ENCODE measurements at regions not wholly inside any gene's neighbourhood (a gene's known extent, or its start where the extent isn't known, plus 50 kb on each side); places are given as distances from the start of the nearest gene placed in this dataset.

DNA sequence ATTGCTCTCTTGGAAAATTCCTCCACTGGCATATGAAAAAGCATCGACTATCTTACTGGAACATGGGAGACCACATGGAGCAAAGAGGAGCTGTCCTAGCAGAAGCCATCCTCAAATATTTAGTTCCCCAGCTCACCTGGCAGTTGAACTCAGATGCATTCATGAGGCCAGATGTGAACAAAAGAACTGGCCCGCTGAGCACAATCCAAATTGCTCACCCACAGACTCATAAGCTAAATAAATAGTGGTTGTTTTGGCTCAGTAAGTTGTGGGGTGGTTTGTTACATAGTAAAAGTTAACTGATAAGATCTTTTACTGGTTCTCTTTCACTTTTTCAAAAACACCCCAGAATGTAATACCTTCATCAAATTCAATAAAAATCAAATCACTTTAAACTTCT lies 108.6 kb upstream of the CWC22 start:
- DNase-seq: peak; percentile 60

DNA sequence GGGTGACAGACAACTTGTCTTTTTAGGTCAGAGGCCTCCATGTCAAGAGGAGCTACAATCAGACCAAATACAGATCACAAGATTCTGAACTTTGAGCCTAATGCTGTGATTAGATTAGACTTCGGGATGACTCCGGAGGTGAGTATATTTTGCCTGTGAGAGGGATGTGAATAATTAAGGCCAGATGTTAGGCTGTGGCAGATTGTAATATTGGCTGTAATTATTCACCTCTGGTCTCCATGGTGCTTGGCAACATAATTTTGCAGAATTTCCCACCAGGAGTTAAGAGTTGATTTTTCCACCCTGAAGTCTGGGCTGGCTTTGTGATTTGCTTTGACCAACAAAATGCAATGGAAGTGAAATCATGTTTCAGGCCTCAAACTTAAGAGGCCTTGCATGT lies 108.2 kb upstream of the CWC22 start:
- DNase-seq: peak; percentile 22

DNA sequence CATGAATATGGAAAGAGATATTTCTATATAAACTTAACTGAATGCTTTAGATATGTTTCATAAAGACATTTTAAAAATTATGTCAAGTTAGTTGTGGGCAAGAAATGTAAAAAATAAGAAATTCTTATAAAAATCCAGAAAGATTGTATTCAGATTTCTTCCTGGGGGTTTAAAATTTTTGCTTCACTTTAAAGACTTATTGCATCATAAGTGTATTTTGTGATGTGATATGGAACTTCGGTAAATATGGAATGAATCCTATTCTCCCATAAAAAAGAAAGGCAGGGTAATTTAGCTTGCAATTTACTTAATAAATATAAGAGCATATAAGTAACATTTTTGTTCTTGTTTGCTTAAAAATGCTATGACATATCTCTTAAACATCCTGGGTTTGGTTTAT lies 104.8 kb upstream of the CWC22 start:
- DNase-seq: no peak

DNA sequence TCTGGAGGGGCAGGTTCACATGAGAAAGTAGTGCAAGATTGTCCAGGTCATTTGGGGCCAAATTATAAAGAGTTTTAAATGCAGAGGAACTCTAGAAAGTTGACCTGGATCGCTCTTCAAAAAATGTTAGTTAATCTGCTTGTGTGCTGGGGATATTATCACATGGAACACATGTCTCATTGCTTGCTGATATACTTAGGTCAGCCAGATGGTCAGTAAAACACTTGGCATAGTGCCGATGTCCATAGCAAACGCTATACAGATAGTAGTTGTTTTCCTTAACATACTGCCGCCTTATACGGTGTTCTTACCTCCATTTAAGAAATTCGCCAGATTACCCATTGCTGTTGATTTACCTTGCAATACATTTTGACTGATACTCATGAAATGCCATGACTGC lies 103.4 kb upstream of the CWC22 start:
- no peak for DNase-seq

DNA sequence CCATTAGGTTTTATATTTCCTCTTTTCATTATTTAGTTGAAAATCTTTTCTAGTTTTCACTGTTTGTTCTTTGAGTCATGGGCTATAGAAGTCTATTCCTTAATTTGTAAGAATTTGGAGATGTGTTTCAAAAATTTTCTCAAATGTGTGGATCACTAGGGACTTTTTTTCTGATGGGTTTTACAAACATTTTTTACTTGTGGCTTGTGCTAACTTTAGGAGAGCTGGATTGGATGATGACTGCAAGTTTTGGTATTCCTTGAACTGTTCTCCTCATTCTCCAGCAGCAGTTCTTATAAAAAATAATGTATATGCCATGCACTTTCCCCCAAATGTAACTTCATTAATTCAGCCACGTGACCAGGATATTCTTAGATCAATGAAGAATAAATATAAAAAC lies 94.7 kb upstream of the CWC22 start:
- DNase-seq: no peak

DNA sequence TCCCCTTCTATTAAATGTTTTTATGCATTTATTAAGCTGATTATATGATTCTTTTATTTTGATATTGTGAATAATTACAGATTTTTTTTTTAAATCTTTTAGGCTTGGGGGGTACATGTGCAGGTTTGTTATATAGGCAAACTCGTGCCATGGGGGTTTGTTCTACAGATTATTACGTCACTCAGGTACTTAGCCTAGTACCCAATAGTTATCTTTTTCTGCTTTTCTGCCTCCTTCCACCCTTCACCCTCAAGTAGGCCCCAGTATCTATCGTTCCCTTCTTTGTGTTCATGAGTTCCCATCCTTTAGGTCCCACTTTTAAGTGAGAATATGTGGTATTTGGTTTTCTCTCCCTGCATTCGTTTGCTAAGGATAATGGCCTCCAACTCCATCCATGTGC lies 92.2 kb upstream of the CWC22 start:
- DNase-seq: no peak

DNA sequence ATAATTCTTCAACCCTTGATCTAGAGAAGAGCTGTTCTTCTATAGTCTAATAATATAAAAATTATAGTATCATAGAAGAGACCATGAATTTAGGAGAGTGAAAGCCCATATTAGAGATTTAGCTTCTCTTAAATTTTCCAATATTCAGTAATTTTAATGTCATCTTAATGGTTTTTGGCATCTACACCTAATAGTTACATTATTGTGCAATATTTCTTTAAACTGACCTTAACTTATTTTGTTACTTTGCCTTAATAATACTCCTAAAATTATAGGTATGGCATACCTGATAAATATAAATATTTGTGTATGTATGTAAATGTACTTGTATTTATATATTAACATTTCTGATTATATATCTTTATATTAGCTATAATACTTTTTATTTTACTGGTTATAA lies 78.0 kb upstream of the CWC22 start:
- DNase-seq: no peak

DNA sequence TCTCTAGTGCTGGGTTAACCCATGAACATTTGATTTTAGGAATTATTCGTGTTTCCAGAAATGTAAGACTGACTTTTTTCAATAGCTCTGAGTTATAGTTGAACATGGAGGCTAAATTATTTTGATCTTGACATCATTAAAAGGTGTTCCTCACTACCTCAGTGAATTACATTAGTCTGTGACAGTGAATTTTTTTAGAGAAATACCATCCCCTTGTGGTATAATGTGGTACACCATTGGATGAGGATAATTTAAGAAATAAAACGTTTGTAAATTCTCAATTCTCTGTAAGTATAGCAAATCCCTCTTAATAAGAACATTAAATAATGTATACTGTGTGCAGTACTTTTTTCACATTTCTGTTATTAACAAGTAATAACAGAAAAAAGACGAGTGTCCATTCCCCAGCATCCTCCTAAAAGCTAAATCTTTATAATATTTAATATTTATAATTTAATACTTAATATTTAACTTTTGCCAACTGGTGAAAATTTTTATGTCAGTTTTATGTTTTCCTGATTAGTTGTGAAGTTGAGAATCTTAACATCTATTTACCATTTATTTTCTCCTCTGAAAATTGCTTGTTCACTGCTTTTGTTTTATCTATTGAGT lies 70.3 kb upstream of the CWC22 start:
- peak; percentile 15 for DNase-seq

DNA sequence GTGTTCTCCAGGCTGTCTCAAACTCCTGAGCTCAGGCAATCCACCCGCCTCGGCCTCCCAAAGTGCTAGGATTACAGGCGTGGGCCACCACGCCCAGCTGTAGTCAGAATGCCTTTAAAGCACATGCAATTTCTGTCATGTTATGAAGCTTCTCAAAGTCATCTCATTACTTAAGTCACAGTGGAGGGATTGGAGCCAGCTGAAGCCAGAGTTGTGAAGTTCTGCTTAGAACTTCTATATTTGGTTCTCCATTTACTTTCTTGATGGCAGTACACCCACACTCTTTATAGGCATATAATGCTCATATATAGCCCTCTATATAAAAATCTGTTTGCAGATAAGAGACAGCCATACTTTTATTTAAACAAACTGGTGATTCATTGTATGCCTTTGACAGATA lies 68.8 kb upstream of the CWC22 start:
- DNase-seq: no peak

DNA sequence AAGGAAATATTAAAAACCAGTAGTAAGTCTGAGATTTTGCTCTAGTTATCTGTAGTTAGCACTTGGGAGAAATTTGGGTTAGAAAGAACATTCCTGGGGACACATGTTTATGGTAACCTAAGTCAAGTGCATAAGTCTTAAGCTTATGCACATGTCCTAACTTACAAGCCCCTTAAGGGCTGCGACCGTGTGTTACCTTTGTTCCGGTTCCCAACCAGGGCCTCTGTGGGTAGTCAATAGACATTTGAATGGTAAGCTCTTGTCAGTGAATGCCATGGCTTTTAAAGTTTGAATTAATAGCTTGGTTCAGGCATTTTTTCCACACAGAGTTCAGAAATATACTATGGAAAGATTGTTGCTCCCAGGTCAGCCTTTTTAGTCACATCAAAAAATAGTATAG lies 64.7 kb upstream of the CWC22 start:
- no peak for DNase-seq

DNA sequence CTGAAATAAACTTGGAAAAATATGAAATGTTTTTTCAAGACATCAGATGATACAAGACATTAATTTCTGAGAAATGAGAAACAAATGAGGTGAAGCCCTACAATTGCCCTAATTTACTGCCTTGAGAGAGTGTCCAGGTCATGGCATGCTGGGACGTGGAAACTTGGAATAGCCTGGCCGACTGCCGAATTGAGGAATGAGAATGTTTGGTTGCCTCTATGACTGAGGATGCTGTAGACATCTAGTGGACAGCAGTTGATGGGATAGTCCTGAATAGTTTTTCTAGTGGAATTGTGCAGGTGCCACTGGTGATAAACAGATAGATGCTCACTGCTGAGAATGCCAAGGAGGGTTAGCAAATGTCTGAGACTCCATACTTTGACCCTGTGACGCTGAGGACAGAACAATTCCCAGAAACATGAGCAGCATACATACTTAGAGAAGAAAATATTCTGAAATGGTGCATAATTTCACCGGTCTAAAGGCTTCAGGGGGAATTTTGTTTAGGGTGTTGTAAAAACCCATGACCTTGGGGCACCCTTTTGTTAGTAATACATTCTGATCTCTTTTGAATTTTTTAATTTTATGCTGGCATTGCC lies 56.5 kb upstream of the CWC22 start:
- DNase-seq: no peak

DNA sequence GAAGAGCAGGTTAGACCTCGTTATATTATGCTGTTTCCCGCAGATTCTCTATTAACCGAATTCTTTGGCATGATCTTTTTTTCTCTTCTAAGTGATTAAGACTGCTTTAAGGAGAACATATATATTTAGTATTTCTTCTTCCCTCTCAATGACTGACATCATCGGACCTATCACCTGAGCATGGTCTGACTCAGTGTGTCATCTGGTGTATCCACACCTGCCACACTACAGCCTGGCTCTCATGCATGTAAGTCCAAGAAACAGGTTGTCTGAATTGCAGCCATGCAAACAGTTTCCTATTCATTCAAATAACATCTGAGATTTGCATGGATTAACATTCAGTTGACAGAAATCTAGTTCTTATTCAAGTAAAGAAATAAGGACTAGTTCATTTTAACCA lies 55.1 kb upstream of the CWC22 start:
- DNase-seq: no peak

DNA sequence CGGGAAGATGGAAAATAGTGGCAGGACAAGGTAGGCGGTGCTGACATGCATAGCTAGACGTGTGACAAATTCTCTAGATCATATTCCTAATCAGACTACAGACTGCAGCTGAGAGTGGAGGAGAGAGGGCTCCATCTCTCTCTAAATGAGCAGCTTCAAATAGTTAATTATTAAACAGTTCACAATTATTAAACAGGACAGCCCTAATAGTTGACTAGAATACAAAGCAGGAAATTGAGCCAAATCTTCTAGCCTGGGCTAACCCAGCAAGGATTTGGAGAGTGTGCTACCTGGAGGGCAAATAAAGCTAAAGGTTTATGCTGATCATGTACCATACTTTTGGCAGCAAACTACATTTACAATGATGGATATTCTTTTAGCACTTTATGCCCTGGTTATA lies 54.4 kb upstream of the CWC22 start:
- no peak for DNase-seq

DNA sequence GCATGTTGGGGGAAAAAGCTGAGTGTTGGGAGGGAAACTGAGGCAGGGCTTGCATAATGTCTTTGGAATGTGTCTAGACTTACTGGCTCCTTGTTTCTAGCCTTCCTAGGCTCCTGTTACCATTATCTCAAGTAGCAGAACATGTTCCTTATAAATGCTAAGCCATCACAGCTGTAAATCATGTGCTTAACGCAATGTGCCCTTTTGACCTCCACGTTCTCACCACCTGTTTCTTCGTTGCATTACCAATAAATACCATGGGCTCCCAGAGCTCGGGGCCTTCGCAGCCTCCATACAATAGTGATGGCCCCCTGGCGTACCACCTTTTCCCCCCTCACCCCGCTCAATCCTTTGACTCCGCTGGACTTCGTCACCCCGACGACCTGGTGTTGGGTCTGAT lies 54.0 kb upstream of the CWC22 start:
- no peak for DNase-seq

DNA sequence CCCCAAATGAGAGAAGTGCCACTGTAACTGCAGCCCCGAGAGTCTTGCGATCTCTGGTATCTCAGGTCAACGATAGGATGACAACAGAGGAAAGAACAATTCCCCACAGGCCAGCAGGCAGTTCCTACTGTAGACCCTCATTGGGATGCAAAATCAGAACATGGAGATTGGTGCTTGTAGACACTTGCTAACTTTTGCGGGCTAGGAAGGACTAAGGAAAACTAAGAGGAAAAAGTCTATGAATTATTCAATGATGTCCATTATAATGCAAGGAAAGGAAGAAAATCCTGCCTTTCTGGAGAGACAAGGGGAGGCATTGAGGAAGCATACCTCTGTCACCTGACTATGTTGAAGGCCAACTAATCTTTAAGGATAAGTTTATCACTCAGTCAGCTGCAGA lies 51.9 kb upstream of the CWC22 start:
- DNase-seq: no peak

DNA sequence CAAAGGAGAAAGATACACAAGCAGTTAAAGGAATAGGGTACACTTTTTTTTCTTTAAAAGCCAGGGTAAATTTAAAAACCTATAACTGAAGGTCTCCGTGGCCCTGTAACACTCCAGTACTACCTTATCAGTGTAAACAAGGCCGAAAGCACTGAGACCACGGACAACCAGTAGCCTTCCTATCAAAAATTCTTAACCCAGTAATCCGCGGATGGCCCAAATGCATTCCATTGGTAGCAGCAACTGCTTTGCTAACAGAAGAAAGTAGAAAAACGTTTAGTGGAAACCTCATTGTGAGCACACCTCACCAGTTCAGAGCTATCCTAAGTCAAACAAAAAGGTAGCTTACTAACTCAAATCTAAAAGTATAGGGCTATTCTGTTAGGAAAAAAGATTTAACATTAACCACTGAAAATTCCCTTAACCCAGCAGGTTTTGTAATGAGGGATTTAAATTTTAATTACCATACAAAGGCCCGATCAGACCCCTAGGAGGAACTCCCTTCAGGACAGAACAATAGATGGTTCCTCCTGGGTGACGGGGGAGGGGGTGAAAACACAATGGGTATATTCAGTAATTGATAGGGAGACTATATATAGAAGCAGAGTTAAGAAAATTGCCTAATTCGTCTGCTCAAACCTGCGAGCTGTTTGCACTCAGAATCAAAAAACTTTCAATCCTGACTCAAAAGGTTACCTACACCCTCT lies 50.8 kb upstream of the CWC22 start:
- no peak for DNase-seq
